MM.1S (cell line): ENCODE measurements at regions not wholly inside any gene's neighbourhood (a gene's known extent, or its start where the extent isn't known, plus 50 kb on each side); places are given as distances from the start of the nearest gene placed in this dataset.

Experiments
- EZH2 ChIP-seq: fragments of 300-600 bp; sonication (generic); optimal IDR thresholded peaks from 2 replicates; pipeline ENCODE3; 2017; ENCODE audit warnings: low read depth, mild to moderate bottlenecking, antibody characterized with exemption, low read length, mixed read lengths
- EZH2phosphoT487 ChIP-seq: fragments of 300-600 bp; sonication (generic); IDR thresholded peaks from 2 replicates; pipeline ENCODE4 v1.6.1; 2018; ENCODE audit warnings: antibody characterized with exemption, low read length
- TF ChIP-seq, protein P1 (sequence below): fragments of 300-600 bp; sonication (generic); IDR thresholded peaks from 2 replicates; pipeline ENCODE4 v1.5.1; 2016; ENCODE audit warnings: antibody characterized with exemption, low read length, mixed read lengths

DNA sequence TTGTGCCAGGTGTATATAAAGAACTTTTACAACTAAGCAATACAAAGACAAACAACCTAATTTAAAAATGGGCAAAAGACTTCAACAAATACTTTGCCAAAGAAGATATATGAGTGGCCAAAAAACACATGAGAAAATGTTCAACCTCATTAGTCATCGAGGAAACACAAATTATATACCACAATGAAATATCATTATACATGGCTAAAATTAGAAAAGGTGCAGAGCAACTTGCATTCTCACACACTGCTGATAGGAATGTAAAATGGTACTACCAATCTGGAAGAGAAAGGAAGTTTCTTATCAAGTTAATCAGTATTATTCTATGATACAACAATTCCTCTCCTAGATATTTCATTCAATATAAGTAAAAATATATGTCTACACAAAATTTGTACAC, 131.6 kb upstream of the FRMD6 start:
- TF ChIP-seq, protein P1, sequence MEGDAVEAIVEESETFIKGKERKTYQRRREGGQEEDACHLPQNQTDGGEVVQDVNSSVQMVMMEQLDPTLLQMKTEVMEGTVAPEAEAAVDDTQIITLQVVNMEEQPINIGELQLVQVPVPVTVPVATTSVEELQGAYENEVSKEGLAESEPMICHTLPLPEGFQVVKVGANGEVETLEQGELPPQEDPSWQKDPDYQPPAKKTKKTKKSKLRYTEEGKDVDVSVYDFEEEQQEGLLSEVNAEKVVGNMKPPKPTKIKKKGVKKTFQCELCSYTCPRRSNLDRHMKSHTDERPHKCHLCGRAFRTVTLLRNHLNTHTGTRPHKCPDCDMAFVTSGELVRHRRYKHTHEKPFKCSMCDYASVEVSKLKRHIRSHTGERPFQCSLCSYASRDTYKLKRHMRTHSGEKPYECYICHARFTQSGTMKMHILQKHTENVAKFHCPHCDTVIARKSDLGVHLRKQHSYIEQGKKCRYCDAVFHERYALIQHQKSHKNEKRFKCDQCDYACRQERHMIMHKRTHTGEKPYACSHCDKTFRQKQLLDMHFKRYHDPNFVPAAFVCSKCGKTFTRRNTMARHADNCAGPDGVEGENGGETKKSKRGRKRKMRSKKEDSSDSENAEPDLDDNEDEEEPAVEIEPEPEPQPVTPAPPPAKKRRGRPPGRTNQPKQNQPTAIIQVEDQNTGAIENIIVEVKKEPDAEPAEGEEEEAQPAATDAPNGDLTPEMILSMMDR: no peak
- TF ChIP-seq EZH2: no peak
- no peak for TF ChIP-seq EZH2phosphoT487
